Endothelial cell of umbilical vein (primary cell): ENCODE measurements at regions not wholly inside any gene's neighbourhood (a gene's known extent, or its start where the extent isn't known, plus 50 kb on each side); places are given as distances from the start of the nearest gene placed in this dataset.

ENCODE experiments used
- BruUV-seq: library from RNA; stranded (reverse); fragments of 400-500 nt; replicated peaks from 2 replicates; lab custom pipeline; 2021; lab: Mats Ljungman, UMichigan
- CTCF ChIA-PET: fragments of 300-600, 350-600 bp; sonication (Branson Sonifier 250); formaldehyde crosslinking; loops from one replicate; lab custom pipeline; 2021; ENCODE audit warnings: antibody characterized with exemption, inconsistent platforms; lab: Charles Lee
- POLR2A ChIA-PET: fragments of 300-600, 350-600 bp; sonication (Branson Sonifier 250); formaldehyde crosslinking; loops from one replicate; lab custom pipeline; 2021; ENCODE audit warnings: antibody characterized with exemption, inconsistent platforms; lab: Charles Lee
- DNase-seq: peaks from one replicate; pipeline ENCODE4 v3.0.0-alpha.2; 2011; ENCODE audit warnings: low read depth, low spot score
- FAIRE-seq: peaks from 2 replicates; lab custom pipeline; 2011; peaks lifted over from hg19 to GRCh38; lab: Jason Lieb, UNC
- H2AFZ ChIP-seq: 2 replicates; pipeline ENCODE4 v1.6.0; 2012; ENCODE audit warnings: low read depth, low read length, control low read depth, inconsistent platforms
- H3K27ac ChIP-seq: 2 replicates; pipeline ENCODE4 v1.5.1; 2011; ENCODE audit warnings: low read depth, mild to moderate bottlenecking, control low read depth, low read length, moderate library complexity; ENCODE audit not compliant: insufficient read depth
- H3K27me3 ChIP-seq, 2 experiments: 2 replicates each; pipeline versions ENCODE4 v1.6.0 to v1.6.1; 2011; ENCODE audit warnings: low read length in 2 of 2, mixed read lengths in 1 of 2; ENCODE audit not compliant: control insufficient read depth in 2 of 2, insufficient read depth in 2 of 2
- H3K36me3 ChIP-seq, 2 experiments: 2 replicates in 1 of 2; 3 replicates in 1 of 2; pipeline ENCODE4 v1.5.1; 2011; ENCODE audit warnings: low read length in 2 of 2, mild to moderate bottlenecking in 1 of 2, moderate library complexity in 1 of 2; ENCODE audit not compliant: control insufficient read depth in 2 of 2, insufficient read depth in 2 of 2; ENCODE audit errors: extremely low read depth in 1 of 2
- H3K4me1 ChIP-seq: 3 replicates; pipeline ENCODE4 v1.5.1; 2011; ENCODE audit warnings: mild to moderate bottlenecking, low read length; ENCODE audit not compliant: control insufficient read depth, insufficient read depth; ENCODE audit errors: extremely low read depth
- H3K4me2 ChIP-seq: 2 replicates; pipeline ENCODE4 v1.6.1; 2011; ENCODE audit warnings: low read length, control low read depth, mixed read lengths; ENCODE audit not compliant: insufficient read depth
- H3K4me3 ChIP-seq, 3 experiments: fragments of 200-600 bp in 1 of 3; sonication (generic), shearing (Covaris generic) in 1 of 3; replicated peaks in 1 of 3; 2 replicates each; pipeline ENCODE4 v1.5.1; 2011 to 2016; ENCODE audit warnings: control low read depth in 3 of 3, low read length in 3 of 3, mild to moderate bottlenecking in 2 of 3, inconsistent platforms in 1 of 3, low read depth in 1 of 3, moderate library complexity in 1 of 3; ENCODE audit not compliant: insufficient read depth in 1 of 3
- H3K79me2 ChIP-seq: 2 replicates; pipeline ENCODE4 v1.6.0; 2012; ENCODE audit warnings: low read length, inconsistent platforms; ENCODE audit not compliant: control insufficient read depth, insufficient read depth
- H3K9ac ChIP-seq: replicated peaks from 2 replicates; pipeline ENCODE3; 2011; ENCODE audit warnings: low read length, control low read depth; ENCODE audit not compliant: insufficient read depth; ENCODE audit errors: extremely low read depth
- H3K9me1 ChIP-seq: replicated peaks from 3 replicates; pipeline ENCODE4 v1.6.0; 2011; ENCODE audit warnings: mild to moderate bottlenecking, low read length; ENCODE audit not compliant: control insufficient read depth, insufficient read depth; ENCODE audit errors: extremely low read depth
- H3K9me3 ChIP-seq: replicated peaks from 2 replicates; pipeline ENCODE4 v1.5.1; 2012; ENCODE audit warnings: low read length, inconsistent platforms; ENCODE audit not compliant: control insufficient read depth, insufficient read depth
- H4K20me1 ChIP-seq: replicated peaks from 2 replicates; pipeline ENCODE3; 2011; ENCODE audit warnings: mild to moderate bottlenecking, low read length; ENCODE audit not compliant: control insufficient read depth, insufficient read depth; ENCODE audit errors: extremely low read depth
- CTCF ChIP-seq, 2 donors: IDR thresholded peaks; 1 replicate in 1 of 2; 2 replicates in 1 of 2; pipeline ENCODE4 v1.5.1; 2011; ENCODE audit warnings: low read length in 2 of 2, mild to moderate bottlenecking in 2 of 2, moderate library complexity in 2 of 2, control low read depth in 1 of 2, inconsistent platforms in 1 of 2, low read depth in 1 of 2; ENCODE audit not compliant: insufficient read depth in 1 of 2; ENCODE audit errors: extremely low read depth in 1 of 2
- EZH2 ChIP-seq: IDR thresholded peaks from 2 replicates; pipeline ENCODE4 v1.6.1; 2012; ENCODE audit warnings: borderline replicate concordance, low read depth, mild to moderate bottlenecking, moderate library complexity, low read length, inconsistent platforms; ENCODE audit not compliant: severe bottlenecking
- FOS ChIP-seq: IDR thresholded peaks from 2 replicates; pipeline ENCODE4 v1.6.1; 2011; ENCODE audit warnings: mild to moderate bottlenecking, low read length, moderate library complexity, borderline replicate concordance; ENCODE audit not compliant: insufficient read depth
- GATA2 ChIP-seq: IDR thresholded peaks from 2 replicates; pipeline ENCODE4 v1.7.0; 2011; ENCODE audit warnings: low read depth, mild to moderate bottlenecking, moderate library complexity, mixed read lengths, low read length; ENCODE audit not compliant: insufficient read length, insufficient read depth
- JUN ChIP-seq: IDR thresholded peaks from 2 replicates; pipeline ENCODE4 v1.6.1; 2011; ENCODE audit warnings: borderline replicate concordance, low read depth; ENCODE audit not compliant: insufficient read length, insufficient read depth
- MAX ChIP-seq: IDR thresholded peaks from 2 replicates; pipeline ENCODE4 v1.6.1; 2011; ENCODE audit not compliant: insufficient read depth, insufficient read length
- MYC ChIP-seq: IDR thresholded peaks from one replicate; pipeline ENCODE4 v1.6.1; 2011; ENCODE audit warnings: mild to moderate bottlenecking, low read depth, low read length
- POLR2A ChIP-seq: IDR thresholded peaks from 2 replicates; pipeline ENCODE4 v1.6.1; 2012; ENCODE audit warnings: low read depth, mild to moderate bottlenecking, control low read depth, low read length
- POLR2AphosphoS5 ChIP-seq: IDR thresholded peaks from 2 replicates; pipeline ENCODE4 v1.6.1; 2012; ENCODE audit warnings: low read depth, mild to moderate bottlenecking, control low read depth, low read length, moderate library complexity; ENCODE audit not compliant: insufficient read depth
- dilution Hi-C: fragments of 300-500 bp; cut with MboI; formaldehyde crosslinking; loops from one replicate; pipeline ENCODE4 v1.15.0; 2019; ENCODE audit warnings: low sequenced_read_pairs; ENCODE audit not compliant: extremely low pct_ligation_motif_present
- intact Hi-C: fragments of 100-400 bp; cut with micrococcal nuclease; formaldehyde crosslinking; loops from one replicate; pipeline ENCODE4 v1.10.0; 2022

- BruUV-seq, result no TSS peak
- H3K9me1 ChIP-seq, result no peaks in the 10 kb centered on the region
- H3K27me3 ChIP-seq, result no peaks in the 10 kb centered on the region
- no peaks in the 10 kb centered on the region for H3K9me3 ChIP-seq
- H2AFZ ChIP-seq, result no peak overlapping the region
- H3K27ac ChIP-seq, result no peak overlapping the region
- H3K9ac ChIP-seq, result no peak overlapping the region
- no peak for DNase-seq
- no peak overlapping the region for H3K4me3 ChIP-seq
- no peaks in the 10 kb centered on the region for H4K20me1 ChIP-seq
- no peak for TF ChIP-seq EZH2
- ChIA-PET POLR2A (no interaction called here), CTCF (no interaction called here)
- no peaks in the 10 kb centered on the region for H3K79me2 ChIP-seq
- H3K36me3 ChIP-seq, result no peaks in the 10 kb centered on the region
- dilution Hi-C loops, result no loop called here
- FAIRE-seq, result no peak
- intact Hi-C loops, result no loop called here
- no peak overlapping the region for H3K4me2 ChIP-seq
- H3K4me1 ChIP-seq, result no peaks in the 10 kb centered on the region
Measured at GRCh38 chr6:139581485-139581865, 207.0 kb upstream of the CITED2 start.

- no peaks in the 10 kb centered on the region for H4K20me1 ChIP-seq
- no TSS peak for BruUV-seq
- H3K27me3 ChIP-seq, result no peaks in the 10 kb centered on the region
- H3K4me1 ChIP-seq, result no peaks in the 10 kb centered on the region
- TF ChIP-seq POLR2AphosphoS5 (no peak), MAX (no peak), GATA2 (no peak), MYC (no peak), EZH2 (no peak), JUN (no peak), POLR2A (no peak), FOS (no peak), CTCF (IDR thresholded peaks at IDR 0.05; ENCODE audit: extremely low read depth in 1 of 2, insufficient read depth in 1 of 2, low read depth in 1 of 2, low read length in 2 of 2) (no peak)
- DNase-seq (no peak), FAIRE-seq (no peak)
- no peaks in the 10 kb centered on the region for H3K79me2 ChIP-seq
- no peaks in the 10 kb centered on the region for H3K9me1 ChIP-seq
- H3K4me3 ChIP-seq, result no peak overlapping the region
- dilution Hi-C loops, result no loop called here
- ChIA-PET POLR2A (no interaction called here), CTCF (no interaction called here)
- no peaks in the 10 kb centered on the region for H3K9me3 ChIP-seq
- H3K27ac ChIP-seq, result no peak overlapping the region
- H3K9ac ChIP-seq, result no peak overlapping the region
- no peak overlapping the region for H2AFZ ChIP-seq
- intact Hi-C loops, result no loop called here
- no peak overlapping the region for H3K4me2 ChIP-seq
- H3K36me3 ChIP-seq, result no peaks in the 10 kb centered on the region
Measured at GRCh38 chr6:139580592-139581484, 206.4 kb upstream of the CITED2 start.
